NCI-H2107 (cell line): ENCODE measurements at regions not wholly inside any gene's neighbourhood (a gene's known extent, or its start where the extent isn't known, plus 50 kb on each side); places are given as distances from the start of the nearest gene placed in this dataset.

ENCODE experiments used
- DNase-seq: peaks from one replicate; lab custom pipeline; 2025; lab: John Stamatoyannopoulos, UW

DNA sequence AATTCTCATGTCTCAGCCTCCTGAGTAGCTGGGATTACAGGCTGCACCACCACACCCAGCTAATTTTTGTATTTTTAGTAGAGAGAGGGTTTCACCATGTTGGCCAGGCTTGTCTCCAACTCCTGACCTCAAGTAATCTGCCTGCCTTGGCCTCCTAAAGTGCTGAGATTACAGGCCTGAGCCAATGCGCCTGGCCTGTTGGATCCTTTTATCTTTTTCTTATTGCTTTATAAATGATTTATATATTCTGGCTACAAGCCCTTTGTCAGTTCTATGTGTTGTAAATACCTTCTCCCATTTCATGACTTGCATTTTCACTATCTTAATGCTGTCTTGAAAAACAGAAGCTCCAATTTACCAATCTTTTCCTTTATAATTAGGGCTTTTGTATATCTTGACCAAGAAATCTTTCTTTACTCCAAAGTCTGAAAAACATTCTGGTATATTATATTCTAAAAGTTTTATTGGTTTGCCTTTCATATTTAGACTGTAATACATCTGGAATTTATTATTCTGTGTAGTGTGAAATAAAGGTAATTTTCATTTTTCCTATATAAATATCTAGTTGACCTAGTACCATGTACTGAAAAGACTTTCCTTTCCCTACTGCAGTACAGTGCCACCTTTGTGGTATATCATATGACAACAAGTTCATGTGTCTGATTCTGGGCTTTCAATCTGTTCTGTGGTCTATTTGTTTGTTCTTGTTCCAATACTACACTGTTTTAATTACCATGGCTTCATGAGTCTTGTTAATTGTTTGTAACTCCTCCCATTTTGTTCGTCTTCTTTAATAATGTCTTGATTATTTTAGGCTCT lies 52.9 kb upstream of the RNU6-1 start:
- no peak for DNase-seq

DNA sequence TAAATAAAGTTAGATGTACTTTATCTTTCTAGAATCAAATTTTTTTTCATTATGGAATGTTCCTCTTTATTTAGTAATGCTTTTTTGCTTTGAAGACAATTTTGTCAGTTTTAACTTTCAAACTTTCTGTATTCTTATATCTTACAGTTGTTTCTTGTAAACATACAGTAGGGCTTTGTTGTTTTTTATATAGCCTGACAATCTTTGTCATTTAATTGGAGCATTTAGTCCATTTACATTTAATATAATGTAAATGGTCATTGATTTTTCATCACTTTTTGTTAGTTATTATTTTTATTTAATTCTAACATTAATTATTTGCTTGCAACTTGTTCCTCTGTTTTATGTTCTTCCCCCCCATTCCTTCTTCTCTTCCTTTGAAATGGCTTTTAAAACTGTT lies 55.4 kb upstream of the RNU6-1 start:
- no peak for DNase-seq

DNA sequence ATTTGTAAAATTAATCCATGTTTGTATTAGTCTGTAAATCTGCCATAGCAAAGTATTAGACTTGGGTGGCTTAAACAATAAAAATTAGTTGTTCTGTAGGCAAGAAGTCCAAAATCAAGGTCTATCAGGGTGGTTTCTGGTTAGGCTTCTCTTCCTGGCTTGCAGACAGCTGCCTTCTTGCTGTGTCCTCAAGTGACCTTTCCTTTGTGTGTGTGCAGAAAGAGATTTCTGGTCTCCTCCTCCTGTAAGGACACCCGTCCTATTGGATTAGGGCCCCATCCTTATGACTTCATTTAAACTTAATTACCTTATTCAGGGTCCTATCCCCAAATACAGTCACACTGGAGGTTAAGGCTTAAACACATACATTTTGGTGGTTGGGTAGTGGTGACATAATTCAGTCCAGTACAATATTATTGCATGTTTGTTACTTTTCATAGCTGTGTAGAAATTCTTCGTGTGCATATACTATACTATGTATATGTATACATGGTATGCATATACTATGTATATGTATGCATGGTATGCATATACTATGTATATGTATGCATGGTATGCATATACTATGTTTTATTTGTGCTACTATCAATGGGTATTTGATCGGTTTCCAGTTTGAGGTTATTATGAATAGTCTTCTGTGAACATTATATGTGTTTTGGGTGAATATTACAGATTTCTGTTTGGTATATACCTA lies 57.9 kb upstream of the RNU6-1 start:
- DNase-seq, result no peak

GRCh38 chr15:67899596-67900283 lies 59.9 kb upstream of the RNU6-1 start:
- DNase-seq, result no peak

- no peak for DNase-seq
These were observed 60.8 kb upstream of the RNU6-1 start for GRCh38 chr15:67900621-67901147.

- DNase-seq, result no peak
These were observed 62.1 kb upstream of the RNU6-1 start for GRCh38 chr15:67901922-67902321.

DNA sequence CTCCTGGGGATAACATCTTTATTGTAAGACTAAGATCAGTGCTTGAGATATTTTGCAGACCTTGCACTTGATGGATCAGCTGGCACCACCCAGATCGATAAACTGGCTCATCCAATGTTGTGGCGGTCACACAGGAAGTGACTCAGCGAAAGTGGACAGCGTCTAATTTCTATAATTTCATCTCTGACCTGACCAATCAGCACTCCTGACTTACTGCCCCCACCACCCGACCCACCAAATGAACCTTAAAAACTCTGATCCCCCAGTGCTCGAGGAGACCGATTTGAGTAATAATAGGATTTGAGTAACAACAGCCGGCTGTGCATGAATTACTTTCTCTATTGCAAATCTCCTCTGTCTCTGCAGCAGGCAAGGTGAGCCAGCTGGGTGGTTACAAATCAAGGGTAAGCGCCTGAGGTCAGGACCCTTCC lies 62.7 kb upstream of the RNU6-1 start:
- no peak for DNase-seq

DNA sequence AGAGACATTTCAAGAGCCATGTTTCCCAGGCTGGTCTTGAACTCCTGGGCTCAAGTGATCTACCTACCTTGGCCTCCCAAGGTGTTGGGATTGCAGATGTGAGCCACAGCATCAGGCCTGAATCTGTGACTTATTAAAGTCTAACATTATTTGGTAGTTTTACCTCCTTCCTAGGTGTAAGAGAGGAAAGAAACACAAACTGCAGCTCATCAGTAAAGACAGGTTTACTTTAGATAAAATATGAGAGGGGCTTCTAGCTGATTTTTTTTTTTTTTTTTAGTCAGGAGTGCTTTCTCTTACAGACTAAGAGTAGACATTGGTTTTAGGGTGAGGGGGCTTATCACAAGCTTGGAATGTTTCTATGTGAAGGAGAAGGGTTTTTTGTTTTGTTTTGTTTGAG lies 63.9 kb upstream of the RNU6-1 start:
- DNase-seq, result no peak

- DNase-seq, result no peak
These were observed 65.8 kb upstream of the RNU6-1 start for GRCh38 chr15:67905628-67906027.

DNA sequence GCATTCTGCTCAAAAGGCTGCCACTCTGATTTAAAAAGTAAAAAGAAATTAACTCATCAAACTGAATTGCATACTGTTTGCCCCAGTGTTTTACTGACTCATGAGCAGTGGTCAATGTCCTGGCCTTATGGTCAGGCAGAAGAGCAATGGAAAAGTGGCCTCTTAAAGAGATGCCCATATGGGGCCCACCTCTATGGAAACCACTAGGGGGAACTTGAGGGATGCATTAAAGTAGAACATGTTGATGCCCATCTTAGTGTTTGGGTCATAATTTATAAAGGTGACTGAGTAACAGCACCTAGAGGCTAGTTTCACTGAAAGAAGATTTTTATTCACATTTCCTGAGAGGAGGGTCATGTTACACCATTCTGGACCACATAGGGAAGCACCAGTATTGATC lies 66.5 kb upstream of the RNU6-1 start:
- no peak for DNase-seq

DNA sequence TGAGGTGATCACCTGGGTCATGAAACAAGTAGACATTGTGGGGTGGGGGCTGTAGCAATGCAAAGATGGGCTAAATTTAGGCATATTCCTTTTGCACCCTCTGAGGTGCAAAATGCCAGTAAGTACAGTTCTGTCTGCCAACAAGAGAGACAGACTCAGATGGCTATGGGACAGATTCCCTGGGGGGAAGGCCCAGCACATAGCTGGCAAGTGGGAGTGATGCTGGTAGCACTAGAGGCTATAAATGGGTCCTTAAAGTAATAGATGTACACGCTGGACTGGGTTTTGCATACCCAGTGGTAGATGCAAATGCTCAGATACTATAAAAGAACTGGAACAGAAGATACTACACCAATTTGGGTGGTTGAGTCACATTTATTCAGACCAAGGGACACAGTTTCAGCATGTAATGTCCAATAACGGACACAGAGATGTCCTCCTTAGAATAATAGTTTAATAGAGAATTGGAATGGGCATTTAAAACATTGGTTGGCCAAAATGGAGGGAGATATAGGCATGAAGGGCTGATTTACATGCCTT lies 67.4 kb upstream of the RNU6-1 start:
- no peak for DNase-seq

GRCh38 chr15:67908756-67909155 lies 68.9 kb upstream of the RNU6-1 start:
- DNase-seq, result no peak

DNA sequence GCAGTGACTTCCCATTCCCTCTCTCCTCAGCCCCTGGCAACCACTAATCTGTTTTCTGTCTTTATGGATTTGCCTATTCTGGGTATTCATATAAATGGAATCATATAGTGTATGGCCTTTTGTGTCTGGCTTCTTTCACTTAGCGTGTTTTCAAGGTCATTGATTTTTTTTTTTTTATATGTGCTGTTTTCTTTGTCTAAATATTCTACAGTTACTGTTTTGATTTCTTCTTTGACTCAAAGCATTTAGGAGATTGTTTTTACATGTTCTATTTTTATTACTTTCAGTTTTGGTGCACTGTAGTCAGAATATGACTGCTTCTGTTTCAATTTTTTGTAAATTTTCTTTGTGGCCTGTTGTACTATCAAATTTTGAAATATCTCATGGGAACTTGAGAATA lies 71.9 kb upstream of the RNU6-1 start:
- no peak for DNase-seq

DNA sequence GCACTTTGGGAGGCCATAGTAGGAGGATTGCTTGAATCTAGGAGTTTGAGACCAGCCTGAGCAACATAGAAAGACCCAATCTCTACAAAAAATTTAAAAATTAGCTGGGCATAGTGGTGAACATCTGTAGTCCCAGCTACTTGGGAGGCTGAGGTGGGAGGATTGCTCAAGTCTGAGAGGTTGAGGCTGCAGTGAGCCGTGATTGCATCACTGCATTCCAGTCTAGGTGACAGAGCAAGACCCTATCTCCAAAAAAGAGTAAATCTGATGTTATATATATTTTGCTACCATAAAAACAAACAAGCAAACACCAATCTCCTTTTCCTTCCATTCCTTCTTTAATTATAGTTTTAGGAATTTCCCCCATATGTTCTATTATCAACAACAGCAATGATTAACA lies 74.2 kb upstream of the RNU6-1 start:
- no peak for DNase-seq

DNA sequence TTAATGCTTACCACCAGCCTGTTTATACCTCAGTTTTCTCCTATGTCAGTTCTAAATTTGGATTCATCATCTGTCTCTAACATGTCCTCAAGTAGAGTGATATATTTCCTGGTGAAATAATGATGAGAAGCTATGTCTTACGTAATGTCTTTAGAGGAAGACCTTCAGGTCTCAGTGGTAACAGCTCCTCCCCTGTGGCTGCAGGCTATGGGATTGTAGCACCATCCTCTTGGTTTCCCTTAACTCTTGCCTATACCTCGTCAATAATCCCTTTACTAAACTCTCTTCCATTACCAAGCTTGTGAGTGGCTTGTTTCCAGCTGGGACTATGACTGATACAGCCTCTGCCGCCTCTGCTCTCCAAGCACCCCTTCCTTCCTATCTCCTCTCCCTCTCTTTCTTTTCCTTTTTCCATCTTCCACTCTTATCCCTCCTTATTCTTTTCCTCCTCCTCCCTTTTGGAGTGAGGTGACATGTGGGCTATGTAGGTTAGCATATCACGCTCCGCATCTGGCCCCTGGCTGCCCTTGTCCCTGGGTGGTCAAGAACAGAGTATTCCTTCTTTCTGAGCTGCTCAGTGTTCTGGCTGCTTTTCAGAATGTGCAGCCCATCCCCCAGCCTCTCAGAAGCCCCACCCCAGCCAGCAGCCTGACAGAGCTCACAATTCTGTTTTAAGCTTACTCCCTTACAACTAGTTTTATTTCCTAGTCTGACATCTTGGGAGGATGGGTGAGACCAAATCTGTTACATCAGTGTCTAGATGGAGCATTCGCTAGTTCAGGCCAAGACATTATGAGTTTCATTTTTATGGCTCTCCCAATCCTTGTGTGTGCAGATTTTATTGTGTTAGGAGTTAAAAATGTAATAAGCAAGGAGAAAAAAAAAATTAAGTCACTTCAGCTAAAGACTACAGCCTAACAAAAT lies 75.0 kb upstream of the RNU6-1 start:
- DNase-seq, result no peak

- DNase-seq, result no peak
These were observed 75.9 kb upstream of the RNU6-1 start for GRCh38 chr15:67915461-67916374.

DNA sequence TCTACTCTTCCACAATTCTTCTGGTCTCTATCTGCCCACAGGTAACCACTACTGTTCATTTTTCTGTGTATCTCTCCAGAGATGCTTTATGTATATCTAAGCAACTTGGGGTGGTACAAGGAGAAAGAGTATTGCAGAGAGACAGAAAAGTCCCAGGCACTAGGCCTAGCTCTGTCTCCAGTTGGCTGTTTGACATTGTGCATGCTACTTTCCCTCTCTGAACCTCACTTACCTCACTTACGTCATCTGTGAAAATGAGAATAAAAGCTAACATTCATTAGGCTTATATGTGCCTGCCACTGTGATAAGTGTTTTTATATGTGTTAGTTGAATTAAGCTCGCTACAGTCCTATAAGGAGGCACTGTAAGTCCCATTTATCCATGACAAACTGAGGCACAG lies 76.7 kb upstream of the RNU6-1 start:
- no peak for DNase-seq

DNA sequence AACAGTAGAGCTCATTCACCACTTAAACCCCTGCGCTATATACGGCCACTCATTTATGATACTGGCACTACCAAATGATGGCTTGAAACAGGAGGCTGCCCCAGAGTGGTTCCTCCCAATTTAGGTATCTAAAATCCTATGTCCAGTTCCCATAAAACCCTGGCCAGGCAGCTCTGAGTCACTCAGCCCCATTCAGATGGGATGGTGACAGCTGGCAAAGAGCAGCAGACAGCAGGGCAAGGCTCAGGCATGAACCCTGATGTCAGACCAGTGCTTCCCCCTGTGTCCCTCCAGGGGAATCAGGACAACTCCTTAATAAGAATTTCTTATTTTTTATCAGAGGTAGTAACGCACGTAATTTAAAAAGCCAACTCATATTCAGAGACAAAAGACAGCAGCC lies 77.2 kb upstream of the RNU6-1 start:
- DNase-seq, result no peak

DNA sequence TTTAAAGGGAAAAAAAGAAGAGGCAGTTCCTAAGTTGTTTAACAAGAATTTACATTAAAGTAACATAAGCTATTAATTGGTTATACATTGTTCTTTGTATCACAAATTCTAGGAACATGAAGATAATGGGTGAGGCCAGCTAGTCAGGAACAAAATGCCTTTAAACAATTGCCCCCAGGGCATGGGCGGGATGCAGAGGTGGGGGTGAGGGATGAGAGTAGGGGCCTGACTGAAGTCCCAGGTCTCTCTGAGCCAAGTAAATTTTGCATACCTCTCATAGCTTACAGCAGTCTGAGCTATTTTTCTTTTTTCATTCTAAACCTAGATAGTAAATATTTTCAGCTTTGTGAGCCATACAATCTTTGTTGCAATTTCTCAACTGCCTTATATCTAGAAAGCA lies 77.8 kb upstream of the RNU6-1 start:
- DNase-seq, result no peak

DNA sequence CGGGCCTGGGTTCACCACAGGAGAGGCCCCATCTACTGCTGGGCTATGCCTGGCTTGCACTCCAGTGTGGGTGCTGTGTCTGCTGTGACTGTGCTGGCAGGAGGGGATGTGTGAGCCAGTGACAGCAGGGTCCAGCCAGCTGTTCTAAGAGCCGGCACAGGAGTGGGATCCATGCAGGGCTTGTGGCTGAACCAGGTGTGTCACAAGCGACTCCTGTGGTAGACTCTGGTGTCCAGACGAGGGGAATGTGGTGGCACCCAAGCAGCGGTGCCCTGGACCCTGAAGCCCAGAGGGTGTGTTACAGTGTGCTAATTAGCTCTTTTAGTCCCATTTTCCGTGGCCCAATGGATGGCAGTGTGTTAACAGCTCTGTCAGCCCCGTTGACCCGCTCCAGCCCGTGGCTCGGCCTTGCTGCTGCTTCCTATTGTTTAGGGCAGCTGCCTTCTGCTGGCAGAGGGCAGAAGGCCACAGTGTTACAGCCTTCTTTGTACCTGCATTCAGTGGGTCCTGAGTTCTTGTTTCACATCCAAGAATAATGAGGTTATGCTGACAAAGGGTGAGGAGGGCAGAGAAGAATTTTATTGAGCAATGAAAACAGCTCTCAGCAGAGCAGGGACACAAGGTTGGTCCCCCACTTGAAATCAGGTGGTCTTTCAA lies 78.5 kb upstream of the RNU6-1 start:
- DNase-seq, result no peak
